HG02798 (cell line): ENCODE measurements at regions not wholly inside any gene's neighbourhood (a gene's known extent, or its start where the extent isn't known, plus 50 kb on each side); places are given as distances from the start of the nearest gene placed in this dataset.
"Not testable (repeated sequence)": the region's sequence is repeated elsewhere in the genome, so short reads cannot be mapped to it uniquely, and the experiment has no call there.

Source experiments
- ATAC-seq: cut with Tn5 transposase; IDR thresholded peaks from one replicate; pipeline ENCODE4 v1.9.1; 2021; ENCODE audit warnings: mild to moderate bottlenecking; ENCODE audit not compliant: unreplicated experiment, poor library complexity

DNA sequence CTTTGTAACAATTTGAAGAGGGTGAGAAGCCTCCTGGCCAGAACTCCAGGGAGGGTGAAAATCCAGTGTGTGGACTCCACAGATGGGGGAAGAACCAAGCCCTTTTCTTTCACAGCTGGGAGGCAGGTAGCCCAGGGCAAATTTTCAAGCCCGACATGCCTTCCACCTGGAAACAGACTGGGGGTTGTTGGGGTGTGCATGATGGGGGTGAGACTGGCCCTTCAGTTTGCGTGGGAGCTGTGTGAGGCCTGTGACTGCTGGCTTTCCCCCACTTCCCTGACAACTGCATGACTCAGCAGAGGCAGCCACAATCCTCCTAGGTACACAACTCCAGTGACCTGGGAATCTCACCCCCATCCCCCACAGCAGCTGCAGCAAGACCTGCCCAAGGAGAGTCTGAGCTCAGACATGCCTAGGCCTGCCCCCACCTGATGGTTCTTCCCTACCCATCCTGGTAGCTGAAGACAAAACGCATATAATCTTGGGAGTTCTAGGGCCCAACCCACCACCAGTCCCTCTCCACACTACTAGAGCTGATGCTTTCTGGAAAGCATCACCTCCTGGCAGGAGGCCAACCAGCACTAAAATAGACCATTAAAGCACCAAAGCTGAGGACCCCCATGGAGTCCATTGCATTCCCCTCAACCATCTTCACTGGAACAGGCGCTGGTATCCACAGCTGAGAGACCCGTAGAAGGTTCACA, 445.4 kb downstream of the TFEC start:
- ATAC-seq, result no peak

DNA sequence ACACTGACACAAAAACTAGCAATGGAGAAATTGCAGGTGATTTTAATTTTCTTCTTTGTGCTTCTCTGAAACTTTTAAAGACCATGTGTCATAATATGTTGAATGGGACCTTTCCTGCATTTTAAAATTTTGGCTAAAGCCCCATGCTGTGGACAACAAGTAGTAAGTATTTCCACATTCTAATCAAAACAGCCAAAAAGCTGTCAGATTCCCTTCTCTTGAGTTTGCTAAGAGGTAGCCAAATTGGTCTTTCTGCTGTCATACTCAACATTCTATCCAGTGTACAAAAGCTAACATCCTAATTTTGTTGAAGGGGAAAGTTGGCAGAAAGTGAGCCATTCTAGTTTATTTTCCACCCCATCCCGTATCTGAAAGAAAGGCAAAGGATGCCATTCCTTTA, 447.6 kb downstream of the TFEC start:
- ATAC-seq, result no peak

DNA sequence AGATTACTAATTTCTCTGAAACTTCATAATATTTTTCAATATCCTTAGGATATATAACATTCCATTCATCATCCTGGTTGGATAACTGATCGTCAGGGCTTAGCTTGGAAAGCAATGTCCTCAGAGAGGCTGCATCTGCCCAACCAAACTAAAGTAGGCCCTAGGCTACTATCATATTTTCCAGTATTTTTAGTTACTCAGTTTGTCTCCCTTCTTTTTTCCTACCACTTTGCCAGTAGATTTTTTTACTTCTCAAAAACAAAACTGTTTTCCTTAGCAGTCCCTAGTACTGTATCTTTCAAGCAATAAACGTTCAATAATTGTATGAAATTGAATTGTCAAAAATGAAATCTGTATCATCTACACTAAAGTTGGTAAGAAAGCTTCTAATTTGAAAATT, 452.0 kb downstream of the TFEC start:
- no peak for ATAC-seq

DNA sequence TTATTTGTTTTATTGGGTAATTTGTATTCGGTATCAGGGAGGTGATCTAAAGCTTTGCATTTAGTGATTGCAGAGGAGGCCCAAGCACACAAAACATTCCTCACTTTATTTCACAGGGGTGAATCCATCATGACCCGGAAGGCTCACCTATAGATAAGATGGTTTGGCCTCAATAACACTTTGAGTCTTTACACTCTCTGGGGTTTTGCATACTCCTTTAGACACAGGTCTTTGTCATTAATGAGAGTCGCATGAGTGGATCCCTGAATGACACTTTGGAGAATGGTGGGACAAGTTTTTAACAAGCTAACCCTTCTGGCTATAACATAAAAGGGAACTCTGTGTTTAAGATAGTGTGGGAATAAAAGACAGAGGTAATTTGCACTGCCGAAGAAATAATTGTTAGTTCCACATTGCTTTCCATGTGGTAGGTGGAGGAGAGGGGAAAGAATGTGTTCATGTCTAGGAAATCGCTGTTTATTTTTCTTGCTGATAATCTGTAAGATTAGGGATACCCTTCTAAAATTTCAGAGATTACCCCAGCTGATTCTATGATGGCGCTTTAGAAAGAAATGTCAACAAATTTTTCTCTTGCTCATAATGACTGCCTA, 455.8 kb downstream of the TFEC start:
- ATAC-seq, result no peak

DNA sequence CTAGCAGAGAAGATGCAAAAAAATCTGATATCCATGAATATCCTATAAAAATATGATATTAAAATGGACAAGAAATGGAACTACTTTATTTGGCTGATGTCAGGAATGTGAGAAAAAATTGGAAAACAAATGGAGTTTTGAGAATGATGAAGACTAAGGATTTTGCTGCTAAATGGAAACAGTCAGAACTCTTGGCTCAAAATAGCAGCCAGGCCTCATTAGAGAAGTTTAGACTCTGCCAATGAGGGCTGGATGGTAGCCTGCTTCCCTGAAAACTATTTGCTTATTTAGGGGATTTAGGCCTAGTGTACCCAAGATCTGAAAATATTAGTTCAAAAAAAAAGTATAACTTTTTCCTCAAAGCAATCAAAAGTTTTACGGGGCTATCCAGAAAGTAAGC, 458.5 kb downstream of the TFEC start:
- no peak for ATAC-seq

DNA sequence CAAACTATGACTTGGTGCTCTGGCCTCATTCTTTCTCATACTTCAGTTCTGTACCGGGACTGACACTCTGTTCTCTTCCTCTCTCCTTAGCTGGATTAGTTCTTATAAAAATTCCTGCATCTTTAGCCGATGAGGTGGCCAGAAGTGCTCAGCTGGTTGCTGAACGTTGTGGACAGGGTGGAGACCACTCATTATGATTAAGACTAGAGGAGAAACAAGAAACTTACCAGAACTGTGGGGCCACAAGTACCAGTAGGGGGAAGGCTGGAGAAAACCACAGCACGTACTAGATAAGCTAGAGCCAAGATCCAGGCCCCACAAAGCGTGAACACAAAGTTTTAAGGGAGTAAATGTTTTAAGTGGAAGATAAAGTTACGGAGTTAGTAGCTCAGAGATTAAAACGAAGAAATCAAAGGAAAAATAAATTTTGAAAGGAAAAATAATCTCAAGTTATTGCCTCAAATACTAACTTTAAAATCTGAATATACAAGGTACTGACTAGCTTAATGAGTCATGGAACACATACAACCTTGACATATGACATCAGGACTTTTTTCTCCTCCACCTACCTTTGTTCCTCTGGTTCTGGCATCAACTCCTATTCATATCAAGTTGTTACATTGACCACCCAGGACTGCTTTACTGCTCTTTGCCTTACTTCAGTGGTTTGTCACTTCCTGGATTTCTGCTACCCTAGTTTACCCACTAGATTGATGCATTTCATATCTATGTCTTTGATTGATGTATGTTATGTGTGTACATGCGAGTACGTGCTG, 469.0 kb downstream of the TFEC start:
- ATAC-seq, result no peak

DNA sequence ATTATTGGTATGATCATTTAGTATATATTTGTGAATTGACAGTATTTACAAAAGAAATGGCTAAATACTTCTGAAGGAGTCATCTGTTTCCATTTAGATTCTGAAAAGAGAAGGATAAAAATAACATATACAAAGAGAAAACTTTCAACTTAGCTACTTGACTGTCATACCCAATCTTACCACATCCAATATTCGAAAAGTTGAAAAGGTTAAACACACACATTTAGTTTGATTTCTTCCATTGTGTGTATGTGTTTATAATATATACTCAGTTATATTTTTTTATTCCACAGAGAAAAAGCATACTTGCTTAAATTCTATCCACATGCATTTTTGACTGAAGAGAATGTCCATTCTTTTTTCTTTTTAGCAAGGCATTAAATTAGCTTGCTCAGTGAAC, 470.7 kb downstream of the TFEC start:
- ATAC-seq, result no peak

DNA sequence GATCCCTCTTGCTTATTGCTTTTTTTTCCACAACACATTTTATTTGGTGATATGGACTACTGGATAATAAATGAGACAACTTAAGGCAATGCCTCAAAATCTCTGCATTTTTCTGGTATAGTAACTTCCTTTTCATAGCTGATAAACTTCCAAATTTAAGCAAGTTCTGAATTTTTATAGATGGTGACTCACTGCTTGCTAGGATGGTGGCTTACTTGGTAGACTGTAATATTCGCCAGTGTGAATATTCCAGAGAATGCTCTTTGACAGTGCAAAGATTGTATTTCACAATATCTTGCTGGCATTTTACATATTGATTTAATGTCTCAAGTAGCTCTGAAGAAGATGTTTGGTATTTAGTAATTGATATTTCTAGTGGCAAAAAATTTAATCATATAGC, 472.4 kb downstream of the TFEC start:
- ATAC-seq, result no peak

DNA sequence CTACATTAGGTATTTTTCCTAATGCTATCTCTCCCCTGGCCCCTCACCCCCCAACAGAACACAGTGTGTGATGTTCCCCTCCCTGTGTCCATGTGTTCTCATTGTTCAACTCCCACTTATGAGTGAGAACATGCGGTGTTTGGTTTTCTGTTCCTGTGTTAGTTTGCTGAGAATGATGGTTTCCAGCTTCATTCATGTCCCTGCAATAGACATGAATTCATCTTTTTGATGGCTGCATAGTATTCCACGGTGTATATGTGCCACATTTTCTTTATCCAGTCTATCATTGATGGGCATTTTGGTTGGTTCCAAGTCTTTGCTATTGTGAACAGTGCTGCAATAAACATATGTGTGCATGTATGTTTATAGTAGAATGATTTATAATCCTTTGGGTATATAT, 473.3 kb downstream of the TFEC start:
- ATAC-seq, result not testable (repeated sequence)

DNA sequence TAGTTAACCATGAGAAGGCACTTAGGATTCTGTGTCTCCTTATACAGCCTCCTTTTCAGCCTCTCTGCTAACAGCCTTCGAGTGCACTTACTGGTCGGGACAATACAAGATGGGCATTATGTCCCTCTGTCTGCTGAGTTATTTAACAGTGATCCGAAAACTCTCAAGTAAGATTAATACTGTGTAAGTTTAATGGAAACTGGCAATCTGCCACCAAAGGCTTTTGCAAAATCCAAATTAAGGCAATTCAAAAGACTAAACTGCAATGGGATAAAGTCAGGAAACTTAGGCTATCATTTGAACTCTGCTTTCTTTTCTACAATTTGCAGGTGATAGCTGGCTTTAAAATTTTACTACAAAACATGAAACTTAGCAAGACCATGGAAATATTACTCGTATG, 477.8 kb downstream of the TFEC start:
- no peak for ATAC-seq

DNA sequence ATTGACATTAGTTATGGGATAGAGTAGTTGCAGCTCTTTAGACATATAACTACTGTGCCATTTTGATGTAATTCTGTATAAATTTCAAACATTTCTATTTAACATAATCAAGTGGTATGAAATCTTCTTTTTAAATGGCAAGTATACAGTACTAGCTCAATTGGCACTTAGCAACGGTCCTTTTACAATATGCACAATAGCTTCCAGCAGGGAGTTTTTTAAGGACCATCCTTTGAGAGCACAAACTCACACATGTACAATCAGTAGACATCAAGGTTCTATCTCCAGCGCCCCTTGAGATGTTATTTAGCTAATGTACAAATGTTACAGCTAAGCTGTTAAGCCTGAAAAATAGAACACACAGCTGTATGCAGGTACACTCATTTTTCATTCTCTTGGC, 480.7 kb downstream of the TFEC start:
- no peak for ATAC-seq

DNA sequence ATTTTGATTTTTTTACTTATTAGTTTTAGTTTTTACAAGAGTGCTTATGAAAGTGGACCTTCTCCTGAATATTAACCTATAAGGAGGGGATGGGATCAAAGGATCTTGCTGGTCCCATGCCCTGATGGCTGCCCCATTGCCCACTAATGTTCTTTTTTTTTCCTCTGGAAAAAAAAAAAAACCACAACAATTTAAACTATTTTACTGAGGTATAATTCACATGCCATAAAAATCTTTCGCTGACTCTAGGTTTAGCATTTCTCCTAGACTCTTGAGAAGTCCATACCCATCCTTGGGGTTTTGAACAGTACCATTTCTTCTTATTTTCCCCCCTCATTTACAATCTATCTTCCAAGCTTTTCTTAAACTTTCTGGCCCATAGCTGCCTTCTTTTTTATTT, 481.8 kb downstream of the TFEC start:
- no peak for ATAC-seq

DNA sequence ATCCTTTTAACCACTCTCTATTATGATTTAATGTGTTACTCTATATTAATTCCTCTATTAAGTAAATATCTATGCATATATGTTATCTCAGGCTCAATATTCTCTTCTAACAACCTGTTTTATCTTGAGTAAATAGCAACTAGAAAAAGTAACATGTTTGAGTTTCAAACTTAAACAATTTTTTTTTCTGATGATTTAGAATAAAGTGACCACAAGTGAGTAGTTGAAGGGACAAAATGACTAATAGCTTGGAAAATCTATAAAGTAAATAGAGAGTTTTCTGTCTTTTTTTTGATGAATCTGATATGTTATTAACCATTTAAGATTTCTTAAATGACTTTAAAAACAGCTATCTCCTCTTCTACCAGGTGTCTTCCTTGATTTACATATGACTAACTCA, 483.8 kb downstream of the TFEC start:
- ATAC-seq, result no peak

DNA sequence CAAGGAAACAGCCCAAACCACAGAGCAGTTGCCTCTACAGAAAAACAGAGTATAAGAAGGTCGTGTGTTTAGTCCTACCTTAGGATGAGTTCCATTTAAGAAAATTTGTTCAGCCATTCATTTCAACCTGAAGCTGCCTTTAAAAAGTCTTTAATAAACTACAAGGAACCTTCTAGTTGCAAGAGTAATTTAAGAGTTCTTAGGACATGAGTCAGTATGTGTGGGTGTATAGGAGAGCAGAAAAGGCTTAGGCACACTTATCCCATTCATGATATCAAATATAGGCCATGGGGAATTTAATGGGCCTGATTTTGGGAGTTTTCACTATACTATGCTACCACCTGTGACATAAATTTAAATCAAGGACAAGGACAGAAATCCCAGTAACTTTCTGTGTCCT, 496.8 kb downstream of the TFEC start:
- no peak for ATAC-seq

DNA sequence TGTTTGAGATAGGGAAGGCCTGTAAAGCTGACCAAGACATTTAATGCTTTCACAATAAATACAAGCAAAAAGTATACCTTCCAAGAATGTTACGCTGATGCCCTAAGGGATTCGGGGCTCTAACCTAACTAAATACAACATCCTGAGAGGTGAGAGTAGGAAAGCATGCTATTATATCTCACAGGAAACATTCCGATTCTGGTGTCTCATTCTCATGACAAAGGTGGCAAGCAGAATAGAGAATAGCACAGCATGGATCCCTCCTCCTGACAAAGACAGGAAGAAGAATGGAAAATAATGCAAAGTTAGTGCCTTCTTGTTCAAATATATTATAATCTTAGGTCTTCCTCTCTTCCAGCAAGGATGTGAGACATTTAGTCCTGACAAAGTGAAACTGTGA, 504.3 kb downstream of the TFEC start:
- ATAC-seq, result no peak

DNA sequence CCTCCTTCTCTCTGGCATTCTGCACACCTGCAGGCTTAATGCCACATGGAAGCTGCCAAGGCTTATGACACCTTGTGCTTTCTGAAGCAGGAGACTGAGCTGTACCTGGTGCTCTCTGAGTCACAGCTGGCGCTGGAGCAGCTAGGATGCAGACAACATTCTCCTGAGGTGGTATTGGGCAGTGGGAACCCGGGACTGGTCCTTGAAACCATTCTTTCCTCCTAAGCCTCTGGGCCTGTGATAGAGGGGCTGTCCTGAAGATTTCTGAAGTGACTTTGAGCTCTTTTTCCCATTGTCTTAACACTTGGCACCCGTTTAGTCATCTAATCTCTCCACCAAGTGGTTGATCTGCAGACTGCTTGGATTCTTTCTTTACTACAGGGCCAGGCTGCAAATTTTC, 508.4 kb downstream of the TFEC start:
- ATAC-seq, result no peak

DNA sequence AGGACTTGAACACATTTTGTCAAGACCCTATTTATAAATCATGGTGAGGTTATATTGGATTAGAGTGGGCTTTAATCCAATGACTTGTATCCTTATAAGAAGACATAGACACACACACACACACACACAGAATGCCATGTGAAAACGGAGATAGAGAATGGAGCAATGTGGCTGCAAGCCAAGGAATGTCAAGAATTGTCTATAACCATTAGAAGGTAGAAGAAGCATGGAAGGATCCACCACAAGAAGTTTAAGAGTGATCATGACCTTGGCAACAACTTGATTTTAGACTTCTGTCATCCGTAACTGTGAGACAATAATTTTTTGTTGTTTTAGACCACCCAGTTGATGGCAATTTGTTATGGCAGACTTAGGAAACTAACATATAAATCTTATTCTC, 514.2 kb downstream of the TFEC start:
- ATAC-seq, result no peak

DNA sequence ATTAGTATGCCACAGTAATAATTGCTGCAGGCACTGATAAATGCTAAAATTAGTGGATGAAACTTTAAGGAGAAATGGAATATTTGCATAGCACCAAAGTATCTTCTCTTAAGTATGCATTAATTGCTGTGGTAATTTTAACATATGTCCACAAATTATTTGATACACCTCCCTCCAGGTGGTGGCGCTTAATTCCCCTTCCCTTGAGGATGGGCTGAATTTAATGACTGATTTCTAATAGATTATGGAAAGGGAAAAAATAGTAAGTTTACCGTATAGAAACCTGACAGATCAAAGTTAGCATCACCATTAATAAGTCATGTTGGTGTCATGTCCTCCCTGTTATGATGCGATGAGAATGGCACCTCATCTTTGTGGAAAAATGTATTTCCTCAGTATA, 519.2 kb downstream of the TFEC start:
- ATAC-seq, result no peak

DNA sequence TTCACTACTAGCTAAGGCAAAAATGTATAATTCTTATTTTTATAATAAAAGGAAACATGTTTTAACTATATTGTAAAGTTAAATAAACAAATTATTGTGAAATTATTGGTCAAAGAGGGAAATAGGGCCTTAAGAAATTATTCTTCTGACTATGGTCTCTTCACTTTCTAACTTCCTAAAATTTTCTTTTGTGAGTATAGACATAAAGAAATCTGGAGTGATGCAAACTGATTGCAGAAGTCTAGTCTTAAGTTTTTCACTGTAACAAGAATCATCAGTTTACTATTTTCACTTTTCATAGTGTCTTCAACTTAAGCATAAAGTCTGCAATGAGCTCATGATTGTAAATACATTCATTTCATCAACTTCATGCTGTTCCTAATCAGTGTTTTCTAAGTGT, 525.4 kb downstream of the TFEC start:
- no peak for ATAC-seq

DNA sequence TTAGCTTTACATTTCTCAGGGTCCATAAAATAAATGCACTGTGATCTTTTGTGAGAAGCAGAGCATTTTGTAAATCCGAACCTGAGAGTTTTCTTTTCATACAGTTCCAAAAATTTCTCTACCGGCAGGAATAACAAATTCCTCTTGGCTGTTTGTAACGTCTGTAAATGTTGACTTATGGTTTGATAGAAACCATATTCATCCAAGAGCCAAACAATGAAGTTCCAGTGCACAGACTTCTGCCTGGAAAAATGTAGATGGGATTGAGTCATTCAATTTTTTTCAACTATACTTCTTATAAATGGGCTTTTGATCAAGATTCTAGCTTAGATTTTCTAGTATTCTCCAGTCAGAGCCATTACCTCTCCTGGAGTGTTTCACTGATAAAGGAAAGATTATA, 530.6 kb downstream of the TFEC start:
- no peak for ATAC-seq

DNA sequence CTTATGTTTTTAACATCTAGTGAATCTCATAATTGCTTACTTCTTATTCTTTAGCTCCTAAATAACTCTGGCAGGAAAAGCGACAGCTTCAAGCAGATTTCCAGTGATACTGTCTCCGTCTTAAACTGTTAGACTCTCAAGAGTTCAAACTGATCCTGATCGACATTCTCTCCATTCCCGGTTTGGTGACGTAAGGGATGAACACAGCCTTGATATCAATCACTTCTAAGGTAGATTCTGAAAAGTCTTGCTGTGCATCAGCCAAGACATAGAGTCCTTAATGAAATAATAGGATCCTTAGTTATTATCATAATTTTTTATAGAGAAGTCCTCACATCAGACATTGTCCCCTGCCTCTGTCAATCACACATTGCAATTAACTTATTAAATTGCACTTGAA, 534.6 kb downstream of the TFEC start:
- ATAC-seq, result no peak
